Stimulated activated CD4-positive, alpha-beta T cell treated with anti-CD3 and anti-CD28 coated beads, Interleukin-15, amount 100 ng/mL, for 24 hours (primary cell): ENCODE measurements at regions not wholly inside any gene's neighbourhood (a gene's known extent, or its start where the extent isn't known, plus 50 kb on each side); places are given as distances from the start of the nearest gene placed in this dataset.

Source experiments
- DNase-seq: peaks from one replicate; pipeline ENCODE4 v3.0.0-alpha.2; 2020

DNA sequence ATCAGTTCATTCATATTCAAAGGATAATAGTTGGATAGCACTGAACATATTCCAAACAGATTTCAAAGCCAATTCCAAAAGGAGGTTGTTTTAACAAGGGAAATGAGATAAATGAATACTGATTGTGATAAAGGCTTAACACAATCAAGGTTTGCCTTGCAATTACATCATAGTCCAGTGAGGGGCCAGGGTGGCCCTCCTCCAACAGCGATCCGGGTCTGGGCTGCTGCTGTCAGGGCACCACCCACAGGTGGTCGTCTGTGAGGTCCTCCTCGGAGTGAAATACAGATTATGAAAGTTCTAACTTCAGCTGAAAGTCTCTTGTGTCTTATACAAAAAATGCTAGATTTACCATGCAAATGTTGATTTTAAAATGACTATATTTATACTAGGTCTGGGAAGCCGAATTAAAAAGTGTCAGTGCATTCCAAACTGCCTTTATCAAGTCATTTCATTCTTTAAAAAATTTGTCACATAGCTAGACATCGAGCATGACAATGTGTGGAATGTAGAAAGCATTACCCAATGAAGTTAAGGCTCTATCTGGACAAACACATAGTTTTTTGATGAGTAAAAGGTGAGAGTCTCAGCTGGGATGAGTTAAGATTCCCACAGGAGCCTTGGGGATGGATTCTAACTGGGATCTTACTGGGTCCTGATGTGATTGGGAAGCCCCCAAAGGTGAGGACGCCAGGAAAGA is 65.9 kb upstream of the SLC22A23 start:
- no peak for DNase-seq

DNA sequence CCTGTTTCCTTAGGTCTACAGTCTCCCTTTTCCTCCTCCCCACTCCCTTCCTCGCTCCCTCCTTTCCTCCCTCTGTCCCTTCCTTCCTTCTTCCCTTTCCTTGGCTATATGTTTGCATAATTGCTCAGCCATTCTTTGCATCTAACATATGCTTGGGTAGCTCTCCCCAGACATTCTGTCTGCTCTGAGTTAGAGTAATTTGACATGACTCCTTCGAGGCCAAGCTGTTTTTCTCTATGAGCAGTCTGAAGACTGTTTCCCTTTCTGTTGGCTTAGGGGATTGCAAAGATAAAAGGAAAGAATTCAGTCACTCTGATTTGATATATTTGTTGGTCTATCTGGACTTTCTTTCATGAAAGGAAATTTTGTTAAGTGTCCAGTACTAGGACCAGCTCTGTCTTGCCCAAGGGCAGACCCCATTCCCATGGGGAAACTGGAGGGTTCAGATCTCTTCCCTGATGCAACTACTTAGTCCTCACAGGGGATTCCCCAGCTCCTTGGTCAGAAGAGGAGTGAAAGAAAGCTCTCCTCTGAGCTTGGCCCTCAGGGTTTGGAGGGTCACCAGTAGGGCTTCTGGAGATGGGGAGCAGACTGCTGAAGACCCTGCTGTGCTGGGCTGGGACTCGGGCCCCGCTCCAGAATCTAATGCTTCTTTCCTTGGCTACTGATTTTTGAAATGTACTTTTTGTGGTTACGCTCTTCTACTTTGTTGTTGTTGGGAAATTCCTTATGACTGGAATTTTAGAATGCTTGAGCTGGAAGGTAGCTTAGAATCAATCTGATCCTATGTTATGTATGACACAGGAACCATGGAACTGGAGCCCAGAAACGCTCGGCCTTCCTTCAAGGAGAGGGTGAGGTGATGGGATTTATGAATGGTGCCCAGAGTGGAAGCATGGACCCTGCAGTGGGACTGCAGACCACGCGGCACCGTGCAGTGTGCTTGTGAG is 63.7 kb upstream of the SLC22A23 start:
- no peak for DNase-seq

DNA sequence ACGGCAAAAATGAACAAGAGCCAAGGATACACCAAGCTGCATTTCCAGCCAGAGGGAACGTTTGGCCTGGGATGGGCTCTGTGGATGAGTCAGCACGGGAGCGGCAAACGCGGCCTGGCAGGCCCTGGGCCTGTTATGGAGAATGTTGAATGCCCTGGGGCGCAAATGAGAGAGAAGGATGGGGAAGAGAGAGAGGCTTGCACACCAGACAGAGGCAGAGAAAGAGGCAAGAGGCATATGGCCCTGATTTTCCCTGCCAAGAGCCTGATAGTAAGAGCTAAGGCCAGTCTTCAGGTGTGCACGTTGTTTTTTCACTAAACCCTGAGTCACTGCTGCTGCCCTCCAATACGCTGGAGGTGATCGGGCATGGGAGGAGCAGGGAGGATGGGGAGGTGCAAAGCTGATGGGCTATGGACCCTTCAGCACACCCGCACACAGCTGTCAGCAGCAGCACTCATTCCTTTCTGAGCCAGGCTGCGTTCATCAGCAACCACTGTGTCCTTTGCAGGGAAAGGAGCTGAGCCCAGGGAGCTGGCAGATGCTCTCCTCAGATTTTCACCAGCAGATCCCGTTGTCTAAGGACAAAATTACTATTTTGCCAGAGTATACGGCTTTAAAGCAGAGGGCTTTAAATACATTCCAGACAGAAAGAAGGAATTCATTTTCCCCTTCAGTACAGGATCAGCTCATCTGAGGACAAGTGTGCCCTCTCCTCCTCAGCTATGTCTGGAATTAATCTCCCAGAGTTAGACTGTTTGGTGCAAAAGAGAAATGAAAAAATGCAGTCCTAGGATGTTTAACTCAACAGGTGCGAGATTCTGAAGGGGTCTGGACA is 61.7 kb upstream of the SLC22A23 start:
- no peak for DNase-seq

DNA sequence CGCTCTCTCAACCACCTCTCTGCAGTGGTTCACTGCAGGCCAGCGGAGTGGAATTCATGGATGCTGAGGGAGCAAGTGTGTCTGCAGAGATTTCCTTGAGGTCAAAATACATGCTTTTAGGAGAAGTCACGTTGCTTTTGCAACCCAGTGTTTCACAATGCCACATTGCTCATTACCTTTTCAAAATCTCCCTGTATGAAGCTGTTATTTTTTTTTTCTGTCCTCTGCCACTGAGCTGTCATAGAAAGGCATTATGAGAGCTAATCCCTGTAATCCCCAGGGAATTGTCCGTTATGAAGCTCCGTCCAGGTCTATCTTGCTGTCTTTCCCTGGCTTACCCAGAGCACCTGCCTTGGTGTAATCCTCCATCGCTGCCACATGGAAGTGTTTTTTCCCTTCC is 60.5 kb upstream of the SLC22A23 start:
- DNase-seq: no peak

DNA sequence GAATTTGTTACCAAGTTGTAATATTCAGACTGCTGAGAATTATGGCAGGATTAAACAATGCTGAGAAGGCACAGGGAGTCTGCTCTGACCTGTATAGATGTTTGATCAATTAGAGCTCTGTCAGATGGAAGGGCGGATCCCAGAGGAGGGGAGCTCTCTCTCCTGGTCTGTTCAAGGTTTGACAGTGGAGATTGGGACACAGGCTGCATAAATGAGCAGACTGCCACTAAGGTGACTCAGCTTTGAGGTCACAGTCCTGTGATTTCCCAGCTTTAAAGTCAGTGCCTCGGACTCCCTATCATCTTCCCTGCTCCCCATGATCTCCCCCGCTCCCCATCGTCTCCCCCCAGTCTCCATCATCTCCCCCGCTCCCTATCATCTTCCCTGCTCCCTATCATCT is 59.2 kb upstream of the SLC22A23 start:
- no peak for DNase-seq

DNA sequence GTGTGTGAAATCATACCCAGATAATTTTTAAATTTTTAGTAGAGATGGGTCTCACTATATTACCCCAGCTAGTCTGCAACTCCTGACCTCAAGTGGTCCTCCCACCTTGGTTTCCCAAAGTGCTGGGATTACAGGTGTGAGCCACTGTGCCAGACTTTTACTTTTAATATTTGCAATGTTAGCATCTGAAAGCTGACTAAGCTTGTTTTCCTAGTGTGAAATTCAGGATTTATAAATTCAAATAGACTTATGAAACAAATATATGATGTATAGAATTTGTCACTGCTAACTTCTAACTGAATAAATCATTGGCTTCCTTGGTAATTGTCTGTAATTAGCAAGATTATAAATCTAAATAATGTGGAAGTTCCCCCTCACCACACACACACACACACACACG is 58.8 kb upstream of the SLC22A23 start:
- no peak for DNase-seq

DNA sequence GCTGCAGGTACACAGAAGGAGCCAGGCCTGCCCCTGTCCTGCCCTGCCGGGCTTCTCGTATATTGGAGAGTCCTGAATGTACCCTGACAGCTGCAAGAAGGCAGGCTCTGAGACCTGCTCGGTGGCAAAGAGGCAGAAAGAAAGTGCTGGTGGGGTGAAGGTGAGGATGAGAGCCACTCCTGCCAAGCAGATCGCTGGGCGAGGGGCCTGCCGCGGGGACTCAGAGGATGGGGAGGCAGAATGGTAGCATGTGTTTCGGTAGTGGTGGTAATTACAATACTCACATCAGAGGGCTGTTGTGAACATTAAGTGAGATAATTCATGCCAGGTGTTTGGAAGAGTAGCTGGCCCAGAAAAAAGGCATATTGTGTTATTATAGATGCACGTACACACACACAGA is 56.6 kb upstream of the SLC22A23 start:
- DNase-seq: no peak

DNA sequence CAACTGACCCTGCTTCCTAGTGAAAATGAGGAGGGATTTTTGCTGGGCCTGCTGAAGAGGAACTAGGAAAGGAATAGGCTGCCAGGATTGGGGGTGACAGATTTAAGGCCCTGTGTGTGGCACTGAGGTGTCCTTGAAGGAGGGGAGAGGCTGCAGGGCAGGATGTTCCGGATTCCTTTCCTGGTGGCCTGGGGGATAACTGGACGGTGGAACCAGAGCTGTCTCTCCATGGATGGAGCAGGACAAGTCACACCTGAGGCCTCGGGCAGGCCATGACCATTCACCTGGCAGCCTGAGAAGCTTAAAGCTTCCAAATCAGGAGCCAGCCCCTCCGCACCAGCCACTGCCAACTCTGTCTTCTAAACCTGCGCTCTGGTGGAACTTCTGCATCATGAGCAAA is 56.0 kb upstream of the SLC22A23 start:
- DNase-seq: no peak

DNA sequence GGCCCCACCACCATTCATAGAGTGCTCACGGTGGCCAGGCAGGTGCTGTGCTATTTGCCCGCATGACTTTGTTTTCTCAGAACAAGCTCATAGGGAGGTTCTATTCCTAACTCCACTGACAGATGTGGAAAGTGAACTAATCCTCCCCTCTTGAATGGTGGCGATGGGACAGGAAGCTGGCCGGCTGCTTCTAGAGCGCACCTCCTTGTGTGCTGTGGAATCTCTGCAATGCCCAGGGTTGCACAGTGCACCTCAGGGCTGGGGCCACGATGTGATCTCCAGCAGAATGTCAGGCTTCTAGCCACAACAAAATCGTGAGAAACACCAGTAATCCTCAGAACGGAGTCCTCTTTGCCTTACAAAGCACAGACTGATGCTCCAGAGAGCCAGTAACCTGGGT is 53.8 kb upstream of the SLC22A23 start:
- no peak for DNase-seq

DNA sequence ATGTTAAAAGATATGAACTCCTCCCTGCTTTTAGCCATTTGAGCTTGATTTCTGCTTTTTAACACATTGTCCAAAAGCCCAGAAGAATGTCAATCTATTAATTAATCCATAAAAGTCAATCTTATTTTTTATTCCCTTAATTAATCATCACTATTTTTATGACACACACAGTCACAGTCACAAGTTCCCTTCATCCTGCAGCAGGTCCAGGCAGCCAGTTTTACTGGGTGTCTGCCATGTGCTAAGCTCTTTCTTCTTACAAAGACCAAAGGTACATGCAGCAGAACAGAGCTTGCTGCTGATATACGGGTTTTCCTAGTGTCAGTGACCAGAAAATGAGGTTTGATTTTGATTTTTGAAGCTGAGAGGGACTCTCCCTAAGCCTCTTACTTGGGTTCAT is 53.3 kb upstream of the SLC22A23 start:
- DNase-seq: no peak

DNA sequence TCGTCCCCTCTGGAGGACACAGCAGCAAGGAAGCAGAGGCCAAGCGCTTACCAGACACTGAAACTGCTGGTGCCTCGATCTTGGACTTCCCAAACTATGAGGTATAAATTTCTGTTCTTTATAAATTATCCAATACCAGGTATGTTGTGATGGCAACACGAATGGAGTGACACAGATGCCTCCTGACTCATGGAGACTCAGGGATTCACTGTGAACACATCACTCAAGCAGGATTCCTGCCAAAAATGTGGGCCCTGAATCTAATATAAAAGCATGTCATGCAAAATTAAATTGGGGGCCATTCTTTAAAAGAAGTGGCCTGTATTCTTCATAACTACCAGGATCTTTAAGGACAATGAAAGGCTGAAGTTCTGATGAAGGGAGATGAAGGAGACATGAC is 52.5 kb upstream of the SLC22A23 start:
- DNase-seq: no peak

DNA sequence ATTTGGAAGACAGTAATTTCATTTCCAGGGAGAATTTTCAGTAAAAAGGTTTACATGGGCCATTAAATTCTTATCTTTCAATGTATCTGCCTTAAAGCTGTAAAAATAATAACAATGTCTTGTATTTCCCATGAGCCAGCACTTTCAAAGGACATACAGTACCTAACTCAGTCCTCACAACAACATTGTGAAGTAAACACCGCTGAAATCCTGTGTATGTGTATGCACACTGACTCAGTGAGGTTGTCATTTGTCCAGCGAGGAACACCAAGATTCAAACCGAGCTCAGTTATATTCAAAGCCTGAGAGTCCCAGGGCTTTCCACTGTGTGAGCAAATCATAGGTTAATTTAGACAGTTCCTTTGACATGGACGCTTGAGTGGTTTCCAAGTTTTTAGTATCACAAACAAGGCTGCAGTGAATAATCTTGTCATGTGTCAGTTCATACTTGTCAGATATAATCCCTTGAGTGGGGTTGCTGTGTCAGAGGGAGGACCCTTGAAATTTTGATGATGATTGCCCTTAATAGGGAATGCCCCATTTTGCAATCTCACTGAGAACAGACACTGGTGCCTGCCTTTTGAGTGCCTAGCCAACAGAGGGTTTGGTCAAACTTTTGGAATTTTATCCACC is 50.0 kb upstream of the SLC22A23 start:
- no peak for DNase-seq
